HG02759 (cell line): ENCODE measurements at regions not wholly inside any gene's neighbourhood (a gene's known extent, or its start where the extent isn't known, plus 50 kb on each side); places are given as distances from the start of the nearest gene placed in this dataset.

Source experiments
- ATAC-seq: cut with Tn5 transposase; IDR thresholded peaks from one replicate; pipeline ENCODE4 v1.9.1; 2021; ENCODE audit warnings: mild to moderate bottlenecking, moderate library complexity; ENCODE audit not compliant: unreplicated experiment

GRCh38 chr2:58521803-58522554, 280.9 kb upstream of the FANCL start:
- no peak for ATAC-seq

- no peak for ATAC-seq
These were observed 279.8 kb upstream of the FANCL start for GRCh38 chr2:58520903-58521302.

GRCh38 chr2:58517881-58518280, 276.8 kb upstream of the FANCL start:
- no peak for ATAC-seq

- no peak for ATAC-seq
These were observed 275.6 kb upstream of the FANCL start for GRCh38 chr2:58516695-58517094.

DNA sequence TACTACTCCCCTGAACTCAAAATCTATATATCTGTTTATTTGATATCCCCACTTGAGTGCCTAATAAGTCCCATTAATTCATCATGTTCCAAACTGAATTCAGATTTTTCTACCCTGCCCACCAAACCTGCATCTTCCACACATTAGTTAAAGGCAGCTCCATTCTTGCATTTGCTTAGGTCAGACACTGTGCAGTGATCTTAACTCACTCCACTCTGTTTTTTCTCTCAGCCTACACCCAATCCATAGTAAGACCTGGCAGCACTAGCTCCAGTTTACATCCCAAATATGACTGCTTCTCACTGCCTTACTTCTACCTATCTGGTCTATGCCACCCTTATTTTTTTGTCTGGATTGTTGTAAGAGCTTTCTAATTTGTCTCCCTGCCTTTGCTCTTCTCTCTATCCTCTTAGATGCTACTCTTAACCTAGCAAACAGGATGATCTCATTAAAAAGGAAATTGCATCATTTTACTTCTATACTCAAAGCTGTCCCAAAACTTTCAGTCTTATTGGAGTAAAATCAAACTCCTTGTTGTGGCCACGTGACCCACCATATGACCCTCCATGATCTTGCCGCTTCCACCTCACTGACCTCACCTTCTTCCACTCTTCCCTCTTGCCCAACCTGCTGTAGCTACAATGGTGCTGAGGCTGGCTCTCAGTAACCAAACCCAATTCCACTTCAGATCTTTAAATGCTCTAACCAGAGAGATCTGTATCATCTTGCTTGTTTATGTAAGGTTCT, 274.9 kb upstream of the FANCL start:
- ATAC-seq, result no peak

DNA sequence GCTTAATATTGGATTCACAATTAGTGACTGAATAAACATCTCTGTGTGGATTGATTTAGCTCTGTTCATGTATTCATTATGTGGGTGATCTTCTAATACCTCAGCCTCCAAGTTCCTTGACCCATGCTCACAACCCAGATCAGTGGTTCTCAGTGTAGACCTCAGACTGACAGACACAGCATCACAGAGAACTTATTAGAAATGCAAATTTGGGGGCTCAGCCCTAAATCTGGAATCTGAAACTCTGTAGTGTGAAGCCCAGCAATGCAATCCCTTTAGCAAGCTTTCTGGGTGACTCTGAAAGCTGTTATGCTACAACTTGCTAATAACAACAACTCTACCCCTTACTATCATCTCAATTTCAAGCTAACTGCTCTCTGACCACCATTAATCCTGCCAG, 273.1 kb upstream of the FANCL start:
- ATAC-seq, result peak; percentile 69

DNA sequence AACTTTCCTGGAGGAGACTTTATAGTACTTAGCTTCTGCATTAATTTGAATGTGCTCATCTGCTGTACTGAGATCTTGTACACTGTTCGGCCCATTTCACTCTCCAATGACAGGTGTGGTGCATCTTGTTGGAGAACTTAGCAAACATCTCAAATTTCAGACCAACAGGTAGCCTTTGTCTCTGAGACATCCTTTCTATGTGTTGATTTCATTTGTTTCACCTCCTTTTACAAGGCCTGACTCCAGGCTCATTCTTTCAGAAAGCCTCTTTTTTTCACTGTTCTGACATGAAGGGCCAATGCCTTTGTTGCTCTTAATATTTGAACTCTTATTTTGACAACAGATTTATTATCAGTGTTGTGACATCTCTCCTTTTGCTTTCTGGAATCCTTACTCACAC, 271.8 kb upstream of the FANCL start:
- no peak for ATAC-seq

- no peak for ATAC-seq
These were observed 266.9 kb upstream of the FANCL start for GRCh38 chr2:58508006-58508405.

DNA sequence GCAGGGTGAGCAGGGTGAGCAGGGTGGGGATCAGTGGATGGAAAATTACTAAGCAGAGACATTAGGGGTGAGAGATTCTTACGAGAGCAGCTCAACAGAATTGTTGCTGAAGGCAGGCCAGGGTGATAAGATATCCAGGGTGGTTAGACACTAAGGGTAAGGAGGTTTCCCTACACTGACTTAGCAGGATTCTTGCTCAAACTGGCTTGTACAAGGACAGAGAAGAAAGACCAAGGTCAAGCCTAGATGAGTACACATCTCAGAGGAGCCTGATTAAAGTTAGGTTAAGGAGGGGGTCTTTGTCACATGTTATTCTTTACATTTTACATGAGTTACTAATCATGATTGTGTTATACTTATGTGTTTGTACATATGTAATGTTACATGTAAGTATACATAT, 262.8 kb upstream of the FANCL start:
- no peak for ATAC-seq

- ATAC-seq, result no peak
These were observed 261.8 kb upstream of the FANCL start for GRCh38 chr2:58502931-58503330.

GRCh38 chr2:58501371-58502160, 260.4 kb upstream of the FANCL start:
- ATAC-seq, result no peak

DNA sequence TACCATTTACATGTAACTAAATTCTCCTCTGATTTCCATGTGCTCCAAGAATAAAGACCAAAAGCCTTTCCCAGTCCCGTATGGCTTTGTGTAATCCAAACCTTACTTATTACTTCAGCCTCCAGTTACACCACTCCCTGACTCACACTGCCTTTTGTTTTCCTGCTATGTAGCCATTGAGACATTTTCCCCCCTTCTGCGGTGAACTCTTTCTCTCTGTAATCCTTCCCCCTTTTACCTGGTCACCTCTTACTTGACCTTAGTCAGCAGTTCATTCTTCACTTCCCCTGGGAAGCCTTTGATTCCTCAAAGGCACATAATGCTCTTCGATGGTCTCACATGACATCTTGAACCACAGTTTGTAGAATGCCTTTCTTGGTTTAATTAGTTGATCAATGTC, 256.0 kb upstream of the FANCL start:
- ATAC-seq, result no peak

GRCh38 chr2:58495806-58496205, 254.7 kb upstream of the FANCL start:
- ATAC-seq, result no peak

DNA sequence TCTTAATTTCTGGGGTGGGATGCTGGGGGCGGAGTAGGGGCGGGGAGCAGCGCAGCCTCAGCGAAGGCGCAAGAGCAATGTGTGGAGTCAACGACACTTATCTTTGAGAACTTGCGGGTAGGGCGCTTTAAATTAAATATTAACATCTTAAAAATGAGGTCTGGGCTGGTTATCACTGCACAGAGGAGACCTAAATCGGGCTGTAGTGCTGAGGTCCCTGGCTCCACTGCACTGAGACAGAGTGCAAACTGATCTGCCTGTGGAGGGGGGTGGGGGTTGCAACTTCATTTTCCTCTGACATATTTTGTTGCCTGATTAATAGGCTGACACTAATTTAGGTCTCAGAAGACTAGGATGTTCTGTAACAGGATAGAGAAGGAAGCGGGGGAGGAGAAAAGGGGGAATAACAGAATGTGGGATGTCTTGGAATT, 253.0 kb upstream of the FANCL start:
- no peak for ATAC-seq

DNA sequence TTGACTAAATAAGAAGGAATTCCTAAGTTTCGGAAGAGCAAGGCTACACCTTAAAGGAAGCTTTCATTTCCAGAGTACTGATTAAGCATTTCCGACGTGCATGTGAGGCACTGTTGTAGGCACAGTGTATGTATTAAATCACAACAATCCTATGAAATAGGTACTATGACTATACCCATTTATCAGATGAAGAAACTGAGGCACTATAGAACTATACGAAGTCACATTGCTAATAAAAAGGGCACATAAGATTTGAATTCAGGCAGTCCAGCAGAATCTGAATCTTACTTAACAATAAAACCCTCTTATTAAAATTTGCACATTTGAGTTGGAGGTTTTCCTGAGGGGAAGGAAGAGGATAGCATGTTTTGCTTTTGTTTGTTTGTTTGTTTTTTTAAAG, 243.5 kb upstream of the FANCL start:
- no peak for ATAC-seq

DNA sequence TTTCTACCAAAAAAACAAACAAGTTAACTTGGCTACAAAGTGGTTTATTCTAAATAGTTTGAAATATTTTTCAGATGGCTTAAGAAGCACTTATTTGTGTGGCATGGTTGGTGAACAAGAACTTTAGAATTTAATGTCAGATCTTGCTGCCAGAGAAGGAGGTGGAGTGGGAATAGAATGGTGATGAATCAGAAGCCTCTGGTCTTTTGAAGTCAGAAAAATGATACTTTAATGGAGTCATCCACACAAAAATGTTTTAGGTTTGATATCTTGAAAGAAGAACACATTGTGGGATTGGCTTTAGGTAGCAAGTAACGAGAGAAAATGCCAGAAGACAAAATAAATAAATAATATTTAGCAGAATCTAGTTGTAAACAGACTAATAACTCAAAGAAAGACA, 243.1 kb upstream of the FANCL start:
- ATAC-seq, result no peak

GRCh38 chr2:58483307-58483706, 242.2 kb upstream of the FANCL start:
- no peak for ATAC-seq

DNA sequence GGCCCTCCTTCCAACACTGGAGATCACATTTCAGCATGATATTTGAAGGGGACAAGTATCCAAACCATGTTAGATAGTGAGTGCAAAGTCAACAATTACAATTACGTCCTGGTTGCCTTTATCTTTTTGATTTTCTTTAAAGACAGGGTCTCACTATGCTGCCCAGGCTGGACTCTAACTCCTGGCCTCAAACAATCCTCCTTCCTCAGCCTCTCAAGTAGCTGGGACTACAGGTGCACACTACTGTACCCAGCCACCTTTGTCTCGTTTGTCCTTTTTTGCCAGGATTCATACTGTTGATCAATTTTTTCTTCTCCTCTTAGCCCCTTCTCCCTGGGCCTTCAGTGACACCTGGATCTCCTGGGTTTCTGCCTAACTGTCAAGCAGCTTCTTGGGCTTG, 240.5 kb upstream of the FANCL start:
- no peak for ATAC-seq

DNA sequence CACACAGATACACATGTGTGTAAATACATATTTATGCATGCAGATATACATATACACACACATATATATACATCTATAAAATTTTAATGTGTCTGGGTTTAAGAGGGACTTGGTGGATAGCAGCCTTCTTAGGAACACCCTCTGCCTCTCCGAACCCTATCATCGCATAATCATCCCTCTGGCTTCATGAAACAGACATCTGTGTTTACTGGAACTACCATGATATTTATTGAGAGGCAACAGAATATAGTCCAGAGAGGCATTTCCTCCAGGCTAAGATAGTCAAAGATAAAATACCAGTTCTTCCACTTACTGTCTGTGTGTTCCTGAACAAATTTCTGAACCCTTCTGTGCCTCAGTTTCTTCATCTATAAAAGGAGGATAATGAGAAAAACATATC, 239.0 kb upstream of the FANCL start:
- no peak for ATAC-seq

DNA sequence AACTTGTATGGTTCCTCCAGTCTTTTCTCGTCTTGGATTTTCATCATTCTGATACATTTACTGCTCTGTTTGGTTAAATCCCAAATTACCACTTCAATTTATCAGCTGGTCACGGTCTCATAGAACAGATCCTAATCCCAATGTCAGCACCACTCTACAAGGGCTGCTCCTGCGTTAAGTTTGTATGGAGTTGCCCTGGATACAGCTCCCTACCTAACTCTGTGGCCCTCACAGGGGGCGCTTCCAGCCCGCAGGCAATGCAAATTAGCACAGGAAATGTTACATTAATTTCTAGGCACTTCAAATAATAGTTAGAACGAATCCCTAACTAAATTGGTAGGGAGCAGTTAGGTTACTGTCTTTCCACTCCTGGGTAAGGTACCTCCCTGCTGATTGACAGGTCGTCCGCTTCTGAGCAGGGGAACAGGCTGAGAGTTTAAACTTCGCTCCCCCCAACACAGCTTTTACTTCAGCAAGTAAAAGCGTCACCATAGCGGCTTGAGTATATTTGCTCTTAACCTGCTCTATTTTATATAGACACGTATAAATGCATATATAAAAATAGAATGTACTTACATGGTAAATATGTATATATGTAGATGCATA, 238.5 kb upstream of the FANCL start:
- ATAC-seq, result no peak

- ATAC-seq, result no peak
These were observed 235.4 kb upstream of the FANCL start for GRCh38 chr2:58476556-58476955.
